Erythroblast (primary cell): ENCODE measurements at regions not wholly inside any gene's neighbourhood (a gene's known extent, or its start where the extent isn't known, plus 50 kb on each side); places are given as distances from the start of the nearest gene placed in this dataset.
"Not testable (repeated sequence)": the region's sequence is repeated elsewhere in the genome, so short reads cannot be mapped to it uniquely, and the experiment has no call there.

Experiments
- DNase-seq, 2 experiments: peaks; one replicate each; lab custom pipeline; 2025; lab: John Stamatoyannopoulos, UW
- GATA1 ChIP-seq: IDR thresholded peaks from 2 replicates; pipeline ENCODE4 v1.6.1; 2011; ENCODE audit warnings: low read depth, mild to moderate bottlenecking, control low read depth, low read length, moderate library complexity
- POLR2A ChIP-seq: IDR thresholded peaks from 2 replicates; pipeline ENCODE4 v1.6.1; 2011; ENCODE audit warnings: mild to moderate bottlenecking, low read length

DNA sequence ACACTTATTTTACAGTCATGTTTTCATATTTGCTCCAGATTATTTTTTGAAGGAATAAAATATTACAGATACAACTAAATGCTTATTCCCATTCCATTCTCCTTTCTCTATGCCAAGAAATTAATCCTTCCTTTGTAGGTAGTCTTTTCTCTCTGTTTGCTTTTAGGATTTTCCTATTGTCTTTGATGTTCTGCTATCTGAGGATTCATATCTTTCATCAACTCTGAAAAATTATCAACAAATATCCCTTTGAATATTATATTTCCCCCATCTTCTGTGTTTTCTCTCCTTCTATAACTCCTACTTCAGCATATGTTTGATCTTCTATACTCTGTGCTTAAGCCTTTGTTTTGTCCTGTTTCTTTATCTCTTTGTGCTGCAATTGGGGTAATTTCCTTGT lies 260.4 kb upstream of the RBMS1 start:
- TF ChIP-seq POLR2A (no peak), GATA1 (no peak)
- DNase-seq: no peak

DNA sequence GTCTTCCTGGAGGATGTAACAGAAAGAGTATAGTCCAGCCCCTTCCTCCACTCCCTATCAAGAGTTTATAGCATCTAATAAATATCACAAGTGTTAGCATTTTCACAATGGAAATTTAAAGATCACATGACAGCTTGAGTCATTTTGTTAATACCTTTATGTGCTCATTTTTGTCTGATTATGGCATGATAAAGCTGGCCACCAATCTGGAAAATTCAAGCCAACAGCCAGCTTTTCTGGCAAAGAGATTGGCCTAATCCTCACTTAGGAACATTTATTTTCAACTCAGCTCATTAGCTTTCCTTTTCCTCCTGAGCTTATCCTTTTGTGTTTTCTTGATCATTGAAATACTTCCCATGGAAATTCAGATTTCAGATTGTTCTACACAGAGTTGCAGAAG lies 262.9 kb upstream of the RBMS1 start:
- TF ChIP-seq POLR2A: no peak
- TF ChIP-seq GATA1: no peak
- DNase-seq: no peak

GRCh38 chr2:160762493-160763128 lies 269.0 kb upstream of the RBMS1 start:
- DNase-seq: not testable (repeated sequence)

- TF ChIP-seq GATA1 (no peak), POLR2A (no peak)
- DNase-seq: no peak
Measured at GRCh38 chr2:160783474-160783873, 289.9 kb upstream of the RBMS1 start.

DNA sequence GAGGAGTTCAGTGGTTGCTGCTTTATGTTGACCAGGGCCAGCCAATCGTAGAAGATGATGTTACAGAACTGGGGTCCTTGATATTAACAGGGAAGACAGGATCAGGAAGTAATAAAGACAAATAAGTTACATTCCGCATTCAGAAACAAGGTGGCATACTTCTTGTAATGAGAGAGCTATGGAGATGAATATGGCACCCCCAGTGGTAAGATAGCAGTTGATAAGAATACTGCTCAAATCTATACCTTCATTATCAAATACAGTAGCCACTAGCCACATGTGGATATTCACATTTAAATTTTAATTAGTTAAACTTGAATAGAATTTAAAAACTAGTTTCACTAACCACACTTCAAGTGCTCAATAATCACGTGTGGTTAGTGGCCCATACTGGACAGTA lies 290.4 kb upstream of the RBMS1 start:
- no peak for DNase-seq
- TF ChIP-seq POLR2A (no peak), GATA1 (no peak)

GRCh38 chr2:160790738-160791137 lies 297.1 kb upstream of the RBMS1 start:
- DNase-seq: no peak
- TF ChIP-seq POLR2A: no peak
- TF ChIP-seq GATA1: no peak

DNA sequence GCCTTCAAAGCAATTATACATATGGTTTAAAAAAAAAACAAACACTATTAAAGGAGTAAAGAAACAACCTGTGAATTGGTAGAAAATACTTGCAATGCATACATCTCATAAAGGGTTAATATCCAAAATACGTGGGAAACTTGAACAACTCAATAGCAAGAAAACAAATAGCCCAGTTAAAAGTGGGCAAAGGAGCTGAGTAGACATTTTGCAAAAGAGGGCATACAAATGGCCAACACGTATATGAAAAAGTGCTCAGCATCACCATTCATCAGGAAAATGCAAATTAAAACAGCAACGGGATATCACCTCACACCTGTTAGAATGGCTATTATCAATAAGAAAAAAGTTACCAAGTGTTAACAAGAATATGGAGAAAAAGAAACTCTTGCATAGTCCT lies 298.3 kb upstream of the RBMS1 start:
- TF ChIP-seq GATA1 (no peak), POLR2A (no peak)
- no peak for DNase-seq

- DNase-seq: no peak
- no peak for TF ChIP-seq POLR2A
- no peak for TF ChIP-seq GATA1
Measured at GRCh38 chr2:160792837-160793236, 299.2 kb upstream of the RBMS1 start.

DNA sequence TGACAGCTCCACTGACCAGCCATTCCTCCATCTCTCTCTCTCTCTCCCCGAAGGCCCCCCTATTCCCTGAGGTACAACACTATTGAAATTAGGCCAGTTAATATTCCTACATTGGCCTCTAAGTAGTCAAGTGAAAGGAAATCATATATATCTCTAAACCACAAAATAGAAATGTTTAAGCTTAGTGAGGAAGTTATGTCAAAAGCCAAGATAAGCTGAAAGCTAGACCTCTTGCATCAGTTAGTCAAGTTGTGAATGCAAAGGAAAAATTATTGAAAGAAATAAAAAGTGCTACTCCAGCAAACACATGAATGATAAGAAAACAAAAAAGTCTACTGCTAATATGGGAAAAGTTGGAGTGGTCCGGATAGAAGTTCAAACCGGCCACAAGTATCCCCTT lies 301.3 kb upstream of the RBMS1 start:
- no peak for DNase-seq

GRCh38 chr2:160803881-160804280 lies 310.3 kb upstream of the RBMS1 start:
- TF ChIP-seq POLR2A: no peak
- no peak for DNase-seq

More for the DNA sequence above, 301.3 kb upstream of the RBMS1 start:
- no peak for TF ChIP-seq GATA1

DNA sequence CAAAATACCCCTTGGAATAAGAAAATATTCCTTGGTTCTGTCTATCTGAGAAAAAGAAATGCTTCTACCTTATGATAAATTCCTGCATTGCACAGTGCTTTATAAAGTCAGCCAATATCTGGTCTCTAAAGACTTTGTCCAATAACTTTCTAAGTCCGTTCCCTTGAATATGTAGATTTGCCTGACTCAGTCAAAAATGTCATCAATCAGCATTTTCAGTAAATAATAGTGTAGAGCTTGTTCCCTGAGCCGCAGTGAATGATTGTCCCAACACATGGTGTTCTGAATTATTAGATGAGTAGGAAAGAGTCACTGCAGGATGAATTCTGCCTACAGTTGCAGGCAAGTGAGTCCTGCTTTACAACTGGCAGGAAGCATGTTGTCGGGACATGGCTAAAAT lies 316.8 kb upstream of the RBMS1 start:
- no peak for DNase-seq
- TF ChIP-seq GATA1 (no peak), POLR2A (no peak)

DNA sequence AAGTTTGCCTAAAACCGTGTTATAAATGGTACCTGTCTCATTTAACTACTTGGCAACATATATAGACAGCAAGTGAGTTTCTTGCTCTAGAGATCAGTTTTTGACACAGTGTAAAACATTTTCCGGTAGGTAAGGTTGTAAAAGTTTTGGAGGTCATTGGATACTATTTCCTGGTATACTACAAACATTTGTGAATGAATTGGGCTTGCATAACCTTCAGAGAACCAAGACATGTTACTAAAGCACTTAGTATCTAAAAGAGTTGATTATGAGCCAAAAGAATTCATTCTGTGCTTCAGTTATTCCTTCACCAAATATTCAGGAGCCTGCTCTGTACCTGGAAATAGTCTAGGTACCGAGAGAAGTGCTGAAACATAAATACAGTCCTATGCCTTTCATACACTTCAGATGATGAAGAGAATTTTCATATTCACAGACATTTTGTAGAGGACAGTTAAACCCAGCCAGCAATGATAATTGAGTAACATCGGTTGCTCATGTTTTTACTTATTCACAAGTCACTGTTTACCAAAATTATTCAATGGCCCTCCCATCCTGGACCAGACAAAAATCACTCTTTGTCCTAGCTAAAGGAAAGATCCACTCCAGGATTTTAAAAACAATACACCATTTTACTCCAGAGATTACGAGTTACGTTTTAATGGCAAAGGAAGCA lies 319.4 kb upstream of the RBMS1 start:
- no peak for DNase-seq
- TF ChIP-seq GATA1: no peak
- no peak for TF ChIP-seq POLR2A

- TF ChIP-seq POLR2A (no peak), GATA1 (no peak)
- DNase-seq: no peak
Measured at GRCh38 chr2:160813506-160813858, 319.9 kb upstream of the RBMS1 start.

- TF ChIP-seq GATA1: no peak
- no peak for TF ChIP-seq POLR2A
- no peak for DNase-seq
Measured at GRCh38 chr2:160816916-160817499, 323.4 kb upstream of the RBMS1 start.

DNA sequence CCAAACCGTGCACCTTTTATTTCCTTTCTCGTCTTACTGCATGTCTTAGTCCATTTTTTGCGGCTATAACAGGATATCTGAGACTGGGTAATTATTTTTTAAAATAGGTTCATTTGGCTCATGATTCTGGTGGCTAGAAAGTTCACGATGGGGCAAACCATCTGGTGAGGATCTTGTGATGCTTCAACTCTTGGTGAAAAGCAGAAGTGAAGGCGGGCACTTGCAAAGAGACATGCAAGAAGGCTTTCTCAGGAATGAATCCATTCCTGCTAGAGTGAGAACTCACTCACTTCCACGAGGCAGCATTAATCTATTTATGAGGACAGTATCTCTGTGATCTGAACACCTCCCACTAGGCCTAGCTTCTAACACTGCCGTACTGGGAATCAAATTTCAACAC lies 327.1 kb upstream of the RBMS1 start:
- no peak for DNase-seq
- TF ChIP-seq POLR2A: no peak
- TF ChIP-seq GATA1: no peak

DNA sequence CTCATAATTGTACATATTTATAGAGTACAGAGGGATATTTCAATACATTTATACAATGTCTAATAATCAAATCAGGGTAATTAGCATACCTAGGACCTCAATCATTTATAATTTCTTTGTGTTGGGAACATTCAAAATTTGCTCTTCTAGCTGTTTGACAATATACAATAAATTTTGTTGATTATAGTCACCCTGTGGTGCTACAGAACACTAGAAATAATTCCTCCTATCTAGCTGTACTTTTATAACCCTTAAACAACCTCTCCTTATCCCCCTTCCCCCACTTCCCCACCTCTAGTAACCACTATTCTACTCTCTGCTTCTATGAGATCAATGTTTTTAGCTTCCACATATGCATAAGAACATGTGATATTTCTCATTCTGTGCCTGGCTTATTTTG lies 328.4 kb upstream of the RBMS1 start:
- no peak for DNase-seq
- TF ChIP-seq GATA1: no peak
- no peak for TF ChIP-seq POLR2A
